Prostate gland (tissue), 2 donors: ENCODE measurements at regions not wholly inside any gene's neighbourhood (a gene's known extent, or its start where the extent isn't known, plus 50 kb on each side); places are given as distances from the start of the nearest gene placed in this dataset.

Experiments
- DNase-seq: peaks from one replicate; pipeline ENCODE4 v3.0.0-alpha.2; 2019; ENCODE audit warnings: low spot score
- H3K27ac ChIP-seq, 2 donors: fragments of 200-600 bp; sonication (generic); 2 replicates each; pipeline ENCODE4 v1.5.1; 2017 to 2019
- H3K27me3 ChIP-seq: fragments of 200-600 bp; sonication (generic); replicated peaks from 2 replicates; pipeline ENCODE4 v1.5.1; 2019; ENCODE audit not compliant: insufficient read depth
- H3K36me3 ChIP-seq, 2 donors: fragments of 200-600 bp; sonication (generic); 1 replicate in 1 of 2; 2 replicates in 1 of 2; pipeline versions ENCODE4 v1.5.1 to v1.8.1; 2017 to 2019
- H3K4me1 ChIP-seq: fragments of 200-600 bp; sonication (generic); replicated peaks from 2 replicates; pipeline ENCODE4 v1.5.1; 2019
- H3K4me3 ChIP-seq, 2 donors: fragments of 200-600 bp; sonication (generic); 2 replicates each; pipeline ENCODE4 v1.5.1; 2017 to 2019
- H3K9me3 ChIP-seq: fragments of 200-600 bp; sonication (generic); 2 replicates; pipeline ENCODE4 v1.5.1; 2017
- CTCF ChIP-seq, 4 experiments: fragments of 200-600 bp in 2 of 4; fragments of 450-650 bp in 2 of 4; sonication (generic) in 2 of 4; IDR thresholded peaks; 1 replicate in 3 of 4; 2 replicates in 1 of 4; pipeline ENCODE4 v1.5.1; 2016 to 2019; ENCODE audit warnings: antibody characterized with exemption in 4 of 4, mild to moderate bottlenecking in 2 of 4, moderate library complexity in 2 of 4
- POLR2A ChIP-seq: fragments of 450-650 bp; IDR thresholded peaks from one replicate; pipeline ENCODE4 v1.6.1; 2016; ENCODE audit warnings: antibody characterized with exemption, mild to moderate bottlenecking
- POLR2AphosphoS5 ChIP-seq: sonication (generic); formaldehyde crosslinking; IDR thresholded peaks from one replicate; pipeline ENCODE4 v1.6.1; 2017; ENCODE audit warnings: antibody characterized with exemption
- WGBS: methylation state at CpG from one replicate; pipeline ENCODE4 v1.1.5; 2018; 5-methylcytosine and 5-hydroxymethylcytosine counted together
- intact Hi-C: fragments of 100-400 bp; cut with DNase I; formaldehyde crosslinking; loops from one replicate; pipeline ENCODE4 v1.14.2; 2022

GRCh38 chr1:113231866-113232265 is 158.4 kb upstream of the MAGI3 start:
- no peak for TF ChIP-seq POLR2AphosphoS5
- no peak for TF ChIP-seq POLR2A
- no peak for TF ChIP-seq CTCF (IDR thresholded peaks at IDR 0.05)
- Histone ChIP-seq H3K4me3 (no peak overlapping the region), H3K27ac (no peak overlapping the region), H3K27me3 (no peaks in the 10 kb centered on the region), H3K4me1 (no peaks in the 10 kb centered on the region), H3K9me3 (no peaks in the 10 kb centered on the region), H3K36me3 (no peaks in the 10 kb centered on the region)
- 73% methylated on average over 13 of the region's 13 CpGs for WGBS
- DNase-seq: no peak
- intact Hi-C loops: no loop called here

- no peak overlapping the region for H3K27ac ChIP-seq
- H3K4me3 ChIP-seq: no peak overlapping the region
- no peaks in the 10 kb centered on the region for H3K27me3 ChIP-seq
- TF ChIP-seq POLR2A (no peak), CTCF (IDR thresholded peaks at IDR 0.05) (no peak), POLR2AphosphoS5 (no peak)
- no peaks in the 10 kb centered on the region for H3K9me3 ChIP-seq
- WGBS: 90% methylated on average over 5 of the region's 5 CpGs
- H3K4me1 ChIP-seq: no peaks in the 10 kb centered on the region
- H3K36me3 ChIP-seq: no peaks in the 10 kb centered on the region
- intact Hi-C loops: no loop called here
- no peak for DNase-seq
Observed at GRCh38 chr1:113233441-113233840, 156.9 kb upstream of the MAGI3 start.

- intact Hi-C loops: loop anchor here (10.0 kb wide), 1 partner anchor 96 kb away; no protein-coding TSS in a partner anchor
- H3K9me3 ChIP-seq: no peaks in the 10 kb centered on the region
- H3K27ac ChIP-seq: peak overlapping the region in 1 of 2 donors; percentile 20
- no peak for DNase-seq
- no peaks in the 10 kb centered on the region for H3K4me1 ChIP-seq
- H3K4me3 ChIP-seq: no peak overlapping the region
- TF ChIP-seq POLR2AphosphoS5 (peak; percentile 14), CTCF (IDR thresholded peaks at IDR 0.05) (no peak), POLR2A (no peak)
- no peaks in the 10 kb centered on the region for H3K27me3 ChIP-seq
- WGBS: 25% methylated on average over 2 of the region's 2 CpGs
- H3K36me3 ChIP-seq: no peaks in the 10 kb centered on the region
Observed at GRCh38 chr1:113241237-113241636, 149.1 kb upstream of the MAGI3 start.

GRCh38 chr1:113242481-113242880 is 147.8 kb upstream of the MAGI3 start:
- peak; percentile 90 for TF ChIP-seq POLR2AphosphoS5
- no peak for TF ChIP-seq POLR2A
- Histone ChIP-seq H3K4me3 (no peak overlapping the region), H3K27me3 (no peaks in the 10 kb centered on the region), H3K4me1 (no peaks in the 10 kb centered on the region), H3K36me3 (no peaks in the 10 kb centered on the region), H3K27ac (peak overlapping the region; percentile 30 to 55), H3K9me3 (no peaks in the 10 kb centered on the region)
- DNase-seq: peak; percentile 81
- 21% methylated on average over 5 of the region's 5 CpGs for WGBS
- intact Hi-C loops: loop anchor here (10.0 kb wide), 1 partner anchor 98 kb away; no protein-coding TSS in a partner anchor

- H3K4me3 ChIP-seq: no peak overlapping the region
- intact Hi-C loops: loop anchor here (10.0 kb wide), 1 partner anchor 99 kb away; no protein-coding TSS in a partner anchor
- no peak for DNase-seq
- H3K27ac ChIP-seq: no peak overlapping the region
- WGBS: 28% methylated on average over 2 of the region's 2 CpGs
- H3K36me3 ChIP-seq: no peaks in the 10 kb centered on the region
- H3K4me1 ChIP-seq: no peaks in the 10 kb centered on the region
- no peaks in the 10 kb centered on the region for H3K9me3 ChIP-seq
- TF ChIP-seq POLR2AphosphoS5: no peak
- TF ChIP-seq CTCF (IDR thresholded peaks at IDR 0.05): no peak
- H3K27me3 ChIP-seq: no peaks in the 10 kb centered on the region
Observed at GRCh38 chr1:113243529-113243928, 146.8 kb upstream of the MAGI3 start.
